ENCODE measurements at regions not wholly inside any gene's neighbourhood (a gene's known extent, or its start where the extent isn't known, plus 50 kb on each side); places are given as distances from the start of the nearest gene placed in this dataset.

DNA sequence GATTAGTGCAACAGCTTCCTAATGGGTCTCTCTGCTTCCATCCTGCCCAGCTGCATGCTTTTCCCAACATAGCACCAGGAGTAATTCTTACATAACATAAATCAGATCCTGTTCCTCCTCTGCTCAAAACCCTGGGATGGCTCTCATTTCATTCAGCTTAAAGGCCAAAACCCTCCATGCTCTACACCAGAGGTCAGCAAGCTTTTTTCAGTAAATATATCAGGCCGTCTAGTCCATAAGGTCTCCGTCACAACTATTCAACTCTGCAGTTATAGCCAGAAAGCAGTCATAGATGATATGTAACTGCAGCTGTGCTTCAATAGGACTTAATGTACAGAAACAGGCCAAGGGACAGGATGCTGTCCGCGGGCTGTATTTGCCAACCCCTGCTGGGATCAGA, 202.8 kb upstream of the UBE2E2 start:
- Histone ChIP-seq H4K91ac (ENCODE audit: insufficient read length, low read depth, low read length) (no peak overlapping the region), H2AK5ac (ENCODE audit: insufficient read length, low read length) (no peak overlapping the region), H3K23ac (ENCODE audit: insufficient read length, low read depth, low read length) (no peak overlapping the region), H3K4me2 (ENCODE audit: insufficient read depth, insufficient read length, low read length) (no peak overlapping the region), H3K14ac (ENCODE audit: insufficient read depth, low read length) (no peak overlapping the region), H4K8ac (replicated peaks; ENCODE audit: insufficient read length, low read depth, low read length) (no peak overlapping the region), H3K79me2 (ENCODE audit: insufficient read depth, low read length) (no peaks in the 10 kb centered on the region), H2BK20ac (ENCODE audit: low read depth, low read length, poor library complexity, severe bottlenecking) (no peak overlapping the region), H2BK15ac (ENCODE audit: low read depth, low read length) (no peak overlapping the region), H3K56ac (ENCODE audit: insufficient read length, low read depth, low read length) (no peak overlapping the region), H2AFZ (ENCODE audit: low read length) (no peak overlapping the region), H3K27ac (ENCODE audit: insufficient read length, low read depth, low read length) (no peak overlapping the region), H2BK12ac (ENCODE audit: insufficient read length, low read depth, low read length) (no peak overlapping the region), H4K20me1 (ENCODE audit: control insufficient read depth, insufficient read depth, insufficient read length) (no peaks in the 10 kb centered on the region), H3K9ac (ENCODE audit: extremely low read depth, insufficient read length, low read length) (no peak overlapping the region), H3K9me3 (ENCODE audit: control insufficient read depth, low read depth, low read length) (no peaks in the 10 kb centered on the region), H3K4me1 (ENCODE audit: insufficient read depth, low read length) (no peaks in the 10 kb centered on the region; the same call in 1 of the 2 replicates), H4K5ac (ENCODE audit: insufficient read length, low read depth, low read length) (no peak overlapping the region), H3K4ac (ENCODE audit: low read depth, low read length) (no peak overlapping the region), H3T11ph (ENCODE audit: low read length) (no peak overlapping the region), H2BK5ac (ENCODE audit: insufficient read length, low read length) (no peak overlapping the region), H3K79me1 (ENCODE audit: insufficient read depth, low read depth, low read length, poor library complexity, severe bottlenecking) (no peaks in the 10 kb centered on the region), H2BK120ac (ENCODE audit: low read depth, low read length, poor library complexity, severe bottlenecking) (no peak overlapping the region), H3K23me2 (ENCODE audit: insufficient read length, low read depth, low read length, poor library complexity, severe bottlenecking) (no peaks in the 10 kb centered on the region), H3K18ac (ENCODE audit: insufficient read length, low read depth, low read length) (no peak overlapping the region), H3K27me3 (ENCODE audit: insufficient read depth, low read length) (no peaks in the 10 kb centered on the region)
- no peaks in the 10 kb centered on the region for H3K36me3 Mint-ChIP-seq (ENCODE audit: insufficient read depth in 1 of 3, low read depth in 3 of 3)
- TF ChIP-seq CTCF (conservative IDR thresholded peaks at IDR 0.05): no peak
- no peak overlapping the region for H3K4me3 Mint-ChIP-seq
- no peak overlapping the region for H3K27ac Mint-ChIP-seq
- no CpG with 5 or more reads among the region's 4 CpGs for WGBS (ENCODE audit: extremely low coverage, insufficient read length, low lambda C conversion rate)
- no peaks in the 10 kb centered on the region for H3K27me3 Mint-ChIP-seq (ENCODE audit: low read depth)
- no peak for DNase-seq
- peaks cover 7 to 10% of the 10 kb centered on the region in 2 experiments; a peak in 3 of 4 replicates for H3K4me1 Mint-ChIP-seq
- no peaks in the 10 kb centered on the region for H3K9me3 Mint-ChIP-seq
